HL-60 (cell line): ENCODE measurements at regions not wholly inside any gene's neighbourhood (a gene's known extent, or its start where the extent isn't known, plus 50 kb on each side); places are given as distances from the start of the nearest gene placed in this dataset.

Experiments
- POLR2AphosphoS5 ChIP-seq: IDR thresholded peaks from 2 replicates; pipeline ENCODE4 v1.6.1; 2012; ENCODE audit warnings: low read depth
- REST ChIP-seq: IDR thresholded peaks from 2 replicates; pipeline ENCODE4 v1.6.1; 2012; ENCODE audit warnings: low read depth; ENCODE audit not compliant: insufficient replicate concordance
- TF ChIP-seq, protein P1 (sequence below): IDR thresholded peaks from one replicate; pipeline ENCODE4 v1.5.1; 2011; ENCODE audit warnings: low read length, control low read depth, inconsistent platforms; ENCODE audit not compliant: insufficient read depth

DNA sequence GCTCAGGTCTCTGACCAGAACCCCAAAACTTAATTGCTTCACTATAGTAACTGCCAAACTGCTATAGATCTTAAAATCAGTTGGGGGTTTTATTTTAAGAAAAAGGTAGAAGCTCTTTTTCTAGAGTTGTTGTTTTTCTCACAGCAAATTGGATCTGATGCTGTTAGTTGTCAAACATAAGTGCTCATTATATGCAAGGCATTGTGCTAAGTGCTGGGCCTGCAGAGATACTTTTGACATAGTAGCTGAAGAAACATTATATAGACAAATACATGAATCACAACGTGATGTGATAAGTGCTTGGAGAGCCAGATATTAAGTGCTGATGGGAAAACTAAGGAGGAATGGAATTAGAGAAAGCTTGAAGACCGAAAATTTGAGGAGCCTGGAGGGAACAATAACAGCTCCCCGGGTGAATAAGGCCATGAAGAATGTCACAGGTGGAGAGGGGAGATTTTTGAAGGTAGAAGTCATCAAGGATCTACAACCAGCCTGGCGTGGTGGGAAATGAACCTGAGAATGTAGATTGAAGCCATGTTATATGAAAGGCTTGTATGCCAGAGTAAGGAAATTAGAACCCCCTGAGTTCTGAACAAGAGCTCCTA is 126.5 kb downstream of the DYRK2 start:
- TF ChIP-seq, protein P1, sequence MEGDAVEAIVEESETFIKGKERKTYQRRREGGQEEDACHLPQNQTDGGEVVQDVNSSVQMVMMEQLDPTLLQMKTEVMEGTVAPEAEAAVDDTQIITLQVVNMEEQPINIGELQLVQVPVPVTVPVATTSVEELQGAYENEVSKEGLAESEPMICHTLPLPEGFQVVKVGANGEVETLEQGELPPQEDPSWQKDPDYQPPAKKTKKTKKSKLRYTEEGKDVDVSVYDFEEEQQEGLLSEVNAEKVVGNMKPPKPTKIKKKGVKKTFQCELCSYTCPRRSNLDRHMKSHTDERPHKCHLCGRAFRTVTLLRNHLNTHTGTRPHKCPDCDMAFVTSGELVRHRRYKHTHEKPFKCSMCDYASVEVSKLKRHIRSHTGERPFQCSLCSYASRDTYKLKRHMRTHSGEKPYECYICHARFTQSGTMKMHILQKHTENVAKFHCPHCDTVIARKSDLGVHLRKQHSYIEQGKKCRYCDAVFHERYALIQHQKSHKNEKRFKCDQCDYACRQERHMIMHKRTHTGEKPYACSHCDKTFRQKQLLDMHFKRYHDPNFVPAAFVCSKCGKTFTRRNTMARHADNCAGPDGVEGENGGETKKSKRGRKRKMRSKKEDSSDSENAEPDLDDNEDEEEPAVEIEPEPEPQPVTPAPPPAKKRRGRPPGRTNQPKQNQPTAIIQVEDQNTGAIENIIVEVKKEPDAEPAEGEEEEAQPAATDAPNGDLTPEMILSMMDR = no peak
- TF ChIP-seq REST = no peak
- no peak for TF ChIP-seq POLR2AphosphoS5
